ENCODE measurements at regions not wholly inside any gene's neighbourhood (a gene's known extent, or its start where the extent isn't known, plus 50 kb on each side); places are given as distances from the start of the nearest gene placed in this dataset.

GRCh38 chr7:31458203-31458602 is 55.7 kb upstream of the ITPRID1 start:
- no peak for TF ChIP-seq REST (IDR thresholded peaks at IDR 0.05; ENCODE audit: insufficient read depth in 1 of 2, low read depth in 2 of 2, low read length in 1 of 2)
- no peak for TF ChIP-seq CTCF (IDR thresholded peaks at IDR 0.05)
- no peak for TF ChIP-seq POLR2AphosphoS5 (IDR thresholded peaks at IDR 0.05; ENCODE audit: low read depth, low read length)
- TF ChIP-seq TCF7L2 (IDR thresholded peaks at IDR 0.05; ENCODE audit: low read depth, low read length): no peak
- TF ChIP-seq SIN3A (IDR thresholded peaks at IDR 0.05; ENCODE audit: borderline replicate concordance, insufficient read depth, low read depth, low read length): no peak

Data from Panc1 (cell line).